ENCODE measurements at regions not wholly inside any gene's neighbourhood (a gene's known extent, or its start where the extent isn't known, plus 50 kb on each side); places are given as distances from the start of the nearest gene placed in this dataset.

DNA sequence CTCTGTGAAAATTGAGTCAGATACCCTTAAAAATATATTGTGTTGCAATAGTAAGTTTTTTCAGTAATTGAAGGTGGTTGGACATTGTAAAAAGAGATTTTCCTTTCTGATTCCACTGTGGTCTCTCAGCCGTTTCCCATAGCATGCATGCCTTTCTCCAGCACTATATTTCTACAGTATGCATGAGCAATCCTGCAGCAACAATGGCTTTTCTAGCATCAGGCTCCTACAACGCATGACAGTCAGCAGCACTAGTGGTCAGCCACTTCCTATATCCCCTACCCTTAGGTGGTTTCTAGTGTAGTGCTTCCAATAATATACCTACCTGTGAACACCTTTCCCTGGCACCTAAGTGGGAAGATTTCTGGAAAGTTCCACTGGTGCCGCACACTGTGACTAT, 55.4 kb upstream of the SNRPN start:
- no peaks in the 10 kb centered on the region for H3K27me3 ChIP-seq
- peaks cover 0 to 5% (median 0%) of the 10 kb centered on the region in 3 donors for H3K9me3 ChIP-seq
- H3K27ac ChIP-seq = no peak overlapping the region
- 62 to 73% methylated on average over 2 to 3 of the region's 3 CpGs for WGBS, 2 donors (ENCODE audit: low coverage in 1 of 2)
- H3K4me1 ChIP-seq = no peaks in the 10 kb centered on the region
- no peak for ATAC-seq
- no peaks in the 10 kb centered on the region for H3K36me3 ChIP-seq
- H3K4me3 ChIP-seq = no peak overlapping the region
- TF ChIP-seq POLR2AphosphoS5 (IDR thresholded peaks at IDR 0.05) = no peak
- no peak for TF ChIP-seq EP300 (IDR thresholded peaks at IDR 0.05)
- no peak for TF ChIP-seq POLR2A (IDR thresholded peaks at IDR 0.05)
- TF ChIP-seq CTCF (IDR thresholded peaks at IDR 0.05) = no peak

DNA sequence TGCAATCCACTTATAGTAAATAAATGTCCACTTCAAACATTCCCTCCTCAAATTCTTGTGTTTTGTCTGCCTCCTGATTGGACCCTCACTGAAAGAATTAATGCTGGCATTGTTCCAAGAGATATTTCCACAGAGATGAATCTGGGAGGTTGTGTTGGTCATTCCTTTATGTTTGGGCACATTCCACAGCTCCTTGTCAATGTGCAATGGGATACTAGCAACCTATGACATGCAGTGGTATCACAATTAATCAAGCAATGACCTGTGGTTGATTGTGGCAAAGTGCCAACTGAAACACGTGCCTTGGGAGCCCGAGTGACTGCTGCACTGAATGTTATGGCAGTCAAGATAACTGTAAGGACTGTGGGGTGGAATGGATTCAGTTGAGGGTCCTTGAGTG, 55.0 kb upstream of the SNRPN start:
- Histone ChIP-seq H3K27me3 (no peaks in the 10 kb centered on the region), H3K4me1 (no peaks in the 10 kb centered on the region), H3K9me3 (peaks cover 0 to 5% (median 0%) of the 10 kb centered on the region in 3 donors), H3K36me3 (no peaks in the 10 kb centered on the region), H3K27ac (no peak overlapping the region), H3K4me3 (no peak overlapping the region)
- TF ChIP-seq CTCF (IDR thresholded peaks at IDR 0.05) (no peak), POLR2A (IDR thresholded peaks at IDR 0.05) (no peak), POLR2AphosphoS5 (IDR thresholded peaks at IDR 0.05) (no peak), EP300 (IDR thresholded peaks at IDR 0.05) (no peak)
- 36 to 54% methylated on average over 2 of the region's 2 CpGs for WGBS, 2 donors (ENCODE audit: low coverage in 1 of 2)
- no peak for ATAC-seq

DNA sequence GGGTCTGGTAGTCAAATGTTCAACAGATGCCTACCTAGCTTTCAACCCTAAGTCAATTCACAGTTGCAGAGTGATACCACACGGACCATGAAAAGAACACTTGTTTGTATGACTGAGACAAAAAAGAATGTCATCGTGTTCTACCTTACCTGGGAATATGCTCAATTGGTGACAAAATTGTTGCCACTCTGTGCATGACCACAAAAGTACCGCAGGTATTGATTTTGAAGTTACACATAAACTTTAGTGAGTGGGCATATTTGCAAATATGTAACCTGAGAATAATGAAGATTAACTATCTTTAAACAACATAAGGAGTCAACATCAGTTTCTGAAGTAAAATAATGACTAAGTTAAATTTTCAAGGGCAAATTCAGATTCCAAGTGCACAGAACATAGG, 53.4 kb upstream of the SNRPN start:
- 49 to 75% methylated on average over 3 of the region's 3 CpGs for WGBS, 2 donors (ENCODE audit: low coverage in 1 of 2)
- Histone ChIP-seq H3K27ac (no peak overlapping the region), H3K9me3 (peaks cover 0 to 5% (median 0%) of the 10 kb centered on the region in 3 donors), H3K4me1 (no peaks in the 10 kb centered on the region), H3K27me3 (no peaks in the 10 kb centered on the region), H3K4me3 (no peak overlapping the region), H3K36me3 (no peaks in the 10 kb centered on the region)
- TF ChIP-seq POLR2AphosphoS5 (IDR thresholded peaks at IDR 0.05) (no peak), EP300 (IDR thresholded peaks at IDR 0.05) (no peak), POLR2A (IDR thresholded peaks at IDR 0.05) (no peak), CTCF (IDR thresholded peaks at IDR 0.05) (no peak)
- ATAC-seq = no peak
